ENCODE measurements at regions not wholly inside any gene's neighbourhood (a gene's known extent, or its start where the extent isn't known, plus 50 kb on each side); places are given as distances from the start of the nearest gene placed in this dataset.

DNA sequence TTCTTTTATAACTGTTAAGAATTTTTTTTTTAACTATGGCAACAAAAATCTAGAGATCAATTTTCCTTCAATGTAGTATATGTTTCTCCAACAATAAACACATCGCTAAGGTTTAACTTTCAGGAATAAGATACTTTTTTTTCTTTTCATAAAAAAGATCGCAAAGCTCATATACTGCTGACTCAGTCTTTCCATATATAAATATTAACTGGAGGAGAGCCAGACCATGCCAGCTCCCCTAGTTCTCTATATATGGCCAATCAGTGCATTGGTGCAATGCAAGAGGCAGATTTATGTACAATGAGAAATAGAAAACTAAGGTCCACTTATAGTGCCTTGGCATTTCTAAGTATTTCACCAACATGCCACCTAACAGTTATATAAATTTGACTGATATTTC, 89.2 kb upstream of the GAS1 start (continued):
- TF ChIP-seq BRCA1 (IDR thresholded peaks at IDR 0.05; ENCODE audit: low read depth, low read length), result no peak
- TF ChIP-seq TCF12 (IDR thresholded peaks at IDR 0.05; ENCODE audit: low read depth, low read length), result no peak
